ENCODE measurements at regions not wholly inside any gene's neighbourhood (a gene's known extent, or its start where the extent isn't known, plus 50 kb on each side); places are given as distances from the start of the nearest gene placed in this dataset.

DNA sequence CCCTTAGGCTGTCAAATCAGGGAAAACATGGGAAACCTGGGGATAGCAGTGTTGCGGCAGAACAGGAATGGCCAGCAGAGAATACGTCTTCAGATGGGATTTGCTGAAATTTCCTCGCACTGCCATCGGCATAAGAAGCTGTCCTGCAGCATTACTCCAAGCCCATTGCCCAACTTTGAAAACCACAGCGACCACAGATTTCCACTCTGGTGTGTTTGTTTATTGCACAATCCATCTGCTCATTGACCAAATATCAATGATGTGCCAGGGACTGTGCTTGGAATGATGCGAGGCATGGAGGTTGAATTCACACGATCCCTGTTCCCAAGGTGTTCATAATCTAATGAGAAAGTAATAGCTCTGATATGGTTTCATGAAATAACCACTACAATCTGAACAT, 383.3 kb upstream of the MYT1L start:
- H3K9me3 ChIP-seq (ENCODE audit: control insufficient read depth, insufficient read depth, low read length), result peaks cover 39% of the 10 kb centered on the region
- H3K36me3 ChIP-seq (ENCODE audit: control insufficient read depth, insufficient read depth, low read length), result no peaks in the 10 kb centered on the region
- ChIA-PET POLR2A (ENCODE audit: unreplicated experiment) (no interaction called here), CTCF (no interaction called here)
- H2AK9ac ChIP-seq (replicated peaks; ENCODE audit: low read depth, low read length, poor library complexity), result no peak overlapping the region
- intact Hi-C loops (cut with micrococcal nuclease) (no loop called here), dilution Hi-C loops (cut with HindIII; ENCODE audit: low sequenced_read_pairs, unreplicated experiment) (no loop called here), in situ Hi-C loops (cut with MboI; ENCODE audit: low sequenced_read_pairs) (no loop called here)
- WGBS, 2 experiments (ENCODE audit: extremely low coverage in 2 of 2, insufficient read length in 1 of 2), result 93% methylated on average over 3 of the region's 7 CpGs; no CpG with 5 or more reads in 1 of the 2 experiments
- H4K8ac ChIP-seq (ENCODE audit: low read depth in 2 of 2, low read length in 2 of 2), result no peak overlapping the region
- no peak overlapping the region for H3K56ac ChIP-seq (ENCODE audit: extremely low read depth, insufficient read depth, low read length)
- no peaks in the 10 kb centered on the region for H3K27me3 ChIP-seq (ENCODE audit: control insufficient read depth, insufficient read depth, low read length)
- no peak for TF ChIP-seq FOS (IDR thresholded peaks at IDR 0.05; ENCODE audit: low read depth, low read length)
- TF ChIP-seq CEBPB (IDR thresholded peaks at IDR 0.05; ENCODE audit: low read depth, low read length), result peak; percentile 52
- no peaks in the 10 kb centered on the region for H4K20me1 ChIP-seq (ENCODE audit: insufficient read depth, low read length)
- no peaks in the 10 kb centered on the region for H3K4me1 ChIP-seq (ENCODE audit: control insufficient read depth, insufficient read depth, low read length)
- H3K4me2 ChIP-seq (ENCODE audit: low read depth, low read length), result no peak overlapping the region
- no peak overlapping the region for H2BK15ac ChIP-seq (ENCODE audit: low read depth, low read length)
- no peak overlapping the region for H2AFZ ChIP-seq (replicated peaks; ENCODE audit: low read length, poor library complexity)
- H2BK5ac ChIP-seq (ENCODE audit: low read depth, low read length, poor library complexity, severe bottlenecking), result no peak overlapping the region
- H3K9ac ChIP-seq (ENCODE audit: low read depth, low read length), result no peak overlapping the region
- ATAC-seq (ENCODE audit: low read depth), result no peak
- H2BK120ac ChIP-seq (ENCODE audit: low read depth, low read length), result no peak overlapping the region
- no peak overlapping the region for H4K5ac ChIP-seq (ENCODE audit: low read depth, low read length)
- H4K91ac ChIP-seq (ENCODE audit: insufficient read depth, low read depth, low read length), result no peak overlapping the region
- BruUV-seq (replicated peaks), result no TSS peak
- no peak overlapping the region for H3K23ac ChIP-seq (ENCODE audit: low read depth, low read length)
- H3K18ac ChIP-seq (ENCODE audit: low read depth, low read length), result no peak overlapping the region
- H2BK20ac ChIP-seq (ENCODE audit: low read depth, low read length), result no peak overlapping the region
- H2AK5ac ChIP-seq (ENCODE audit: low read depth, low read length), result no peak overlapping the region
- no peak overlapping the region for H3K4ac ChIP-seq (ENCODE audit: low read depth, low read length)
- H3K4me3 ChIP-seq (ENCODE audit: insufficient read depth, low read depth, low read length), result no peak overlapping the region
- no peak overlapping the region for H3K14ac ChIP-seq (replicated peaks; ENCODE audit: low read depth, low read length)
- no peak overlapping the region for H3K27ac ChIP-seq (ENCODE audit: insufficient read depth, low read length)
- no peaks in the 10 kb centered on the region for H3K9me1 ChIP-seq (ENCODE audit: insufficient read depth, low read length)
- H3K79me1 ChIP-seq (ENCODE audit: low read depth in 1 of 2, low read length in 2 of 2), result no peaks in the 10 kb centered on the region
- DNase-seq, result no peak
